HG03442 (cell line): ENCODE measurements at regions not wholly inside any gene's neighbourhood (a gene's known extent, or its start where the extent isn't known, plus 50 kb on each side); places are given as distances from the start of the nearest gene placed in this dataset.
"Not testable (repeated sequence)": the region's sequence is repeated elsewhere in the genome, so short reads cannot be mapped to it uniquely, and the experiment has no call there.

Source experiments
- ATAC-seq: cut with Tn5 transposase; IDR thresholded peaks from one replicate; pipeline ENCODE4 v1.9.1; 2021; ENCODE audit warnings: mild to moderate bottlenecking, moderate library complexity; ENCODE audit not compliant: unreplicated experiment

- no peak for ATAC-seq
These were observed 897.9 kb upstream of the AUTS2 start for GRCh38 chr7:68700414-68700813.

- no peak for ATAC-seq
These were observed 892.0 kb upstream of the AUTS2 start for GRCh38 chr7:68706291-68706690.

GRCh38 chr7:68707159-68707558 lies 891.1 kb upstream of the AUTS2 start:
- no peak for ATAC-seq

- ATAC-seq, result no peak
These were observed 890.3 kb upstream of the AUTS2 start for GRCh38 chr7:68707958-68708357.

- ATAC-seq, result no peak
These were observed 885.2 kb upstream of the AUTS2 start for GRCh38 chr7:68712956-68713495.

GRCh38 chr7:68714135-68714534 lies 884.1 kb upstream of the AUTS2 start:
- ATAC-seq, result not testable (repeated sequence)

DNA sequence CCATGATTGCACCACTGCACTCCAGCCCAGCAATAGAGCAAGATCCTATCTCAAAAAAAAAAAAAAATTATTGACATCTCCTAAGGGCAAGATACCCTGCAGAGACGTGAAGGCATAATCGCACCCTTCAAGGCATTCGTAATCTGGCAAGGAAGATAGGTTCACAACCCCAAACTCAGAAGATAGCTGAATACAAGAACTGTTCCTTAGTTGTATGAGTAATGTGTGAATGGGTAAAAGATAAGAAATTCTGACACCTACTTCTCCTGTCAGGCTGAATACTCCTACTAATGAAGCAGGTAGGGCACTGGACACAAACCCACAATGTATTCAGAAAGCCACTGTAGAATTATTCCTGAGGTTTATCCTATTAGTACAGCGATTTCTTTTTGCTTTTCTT lies 882.4 kb upstream of the AUTS2 start:
- ATAC-seq, result no peak

DNA sequence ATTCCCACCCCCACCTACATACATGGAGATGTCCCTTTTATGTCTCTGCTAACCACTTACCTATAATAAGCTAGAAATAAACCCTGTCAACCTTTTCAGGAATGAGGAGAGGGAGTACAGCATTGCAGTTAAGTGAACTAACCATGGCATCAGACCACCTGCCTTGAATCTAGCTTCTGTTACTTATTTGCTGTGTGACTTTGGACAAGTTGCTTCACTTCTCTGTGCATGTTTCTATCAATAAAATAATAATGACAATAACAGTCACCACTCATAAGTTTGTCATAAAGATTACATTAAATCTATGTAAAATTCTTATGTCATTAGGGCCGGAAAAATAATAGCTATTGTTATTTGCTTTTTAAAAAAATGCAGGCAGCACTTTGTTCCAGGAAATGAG lies 881.1 kb upstream of the AUTS2 start:
- ATAC-seq, result no peak

DNA sequence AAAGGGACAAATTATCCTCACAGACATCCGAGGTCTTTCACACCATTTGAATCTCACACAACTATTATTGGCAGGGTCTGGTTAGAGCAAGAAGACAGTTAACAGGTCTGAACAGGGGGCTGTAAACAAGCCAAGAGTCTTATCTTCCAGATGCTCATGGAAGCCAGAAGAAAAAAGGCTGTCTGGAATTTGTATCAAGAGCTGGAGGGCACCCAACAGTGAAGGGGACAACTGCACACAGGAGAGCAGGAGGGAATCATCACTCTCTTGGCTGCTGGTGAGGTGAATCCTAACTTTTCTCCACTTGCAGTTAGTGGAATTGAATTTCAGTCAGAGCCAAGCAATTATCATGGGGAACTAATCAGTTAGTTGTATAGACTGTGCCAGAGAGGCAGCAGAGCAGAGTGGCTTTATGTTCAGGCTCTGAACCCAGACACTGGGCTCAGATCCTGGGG lies 880.2 kb upstream of the AUTS2 start:
- no peak for ATAC-seq

- no peak for ATAC-seq
These were observed 877.6 kb upstream of the AUTS2 start for GRCh38 chr7:68720697-68721096.

DNA sequence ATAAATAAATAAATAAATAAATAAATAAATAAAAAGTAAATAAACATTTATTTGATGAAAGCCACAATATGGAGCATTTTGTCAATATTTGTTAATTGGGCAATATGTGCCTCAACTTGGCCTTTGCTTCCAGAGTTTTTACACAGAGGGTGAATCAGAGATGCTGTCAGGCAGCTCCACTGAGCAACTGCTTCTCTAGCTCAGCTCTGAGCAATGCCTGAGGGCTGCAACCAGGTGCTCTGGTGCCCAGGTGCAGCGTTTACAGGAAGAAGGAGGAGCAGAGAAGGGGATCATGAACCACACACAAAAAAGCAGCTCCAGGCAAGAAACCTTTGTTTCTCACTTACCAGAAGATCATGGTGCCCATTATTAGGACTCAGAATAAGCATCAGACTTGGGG lies 876.2 kb upstream of the AUTS2 start:
- no peak for ATAC-seq

DNA sequence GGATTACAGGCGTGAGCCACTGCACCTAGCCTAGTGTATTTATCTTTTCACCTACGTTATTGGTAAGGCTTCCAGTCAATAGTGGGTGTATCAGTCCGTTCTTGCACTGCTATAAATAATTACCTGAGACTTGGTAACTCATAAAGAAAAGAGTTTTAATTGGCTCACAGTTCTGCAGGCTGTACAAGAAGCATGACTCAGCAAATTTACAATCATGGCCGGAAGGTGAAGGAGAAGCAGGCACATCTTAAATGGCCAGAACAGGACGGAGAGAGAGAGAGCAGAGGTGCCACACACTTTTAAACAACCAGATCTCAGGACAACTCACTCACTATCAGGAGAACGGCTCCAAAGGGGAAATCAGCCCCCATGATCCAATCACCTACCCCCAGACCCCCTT lies 873.3 kb upstream of the AUTS2 start:
- no peak for ATAC-seq

- no peak for ATAC-seq
These were observed 872.2 kb upstream of the AUTS2 start for GRCh38 chr7:68725843-68726785.

DNA sequence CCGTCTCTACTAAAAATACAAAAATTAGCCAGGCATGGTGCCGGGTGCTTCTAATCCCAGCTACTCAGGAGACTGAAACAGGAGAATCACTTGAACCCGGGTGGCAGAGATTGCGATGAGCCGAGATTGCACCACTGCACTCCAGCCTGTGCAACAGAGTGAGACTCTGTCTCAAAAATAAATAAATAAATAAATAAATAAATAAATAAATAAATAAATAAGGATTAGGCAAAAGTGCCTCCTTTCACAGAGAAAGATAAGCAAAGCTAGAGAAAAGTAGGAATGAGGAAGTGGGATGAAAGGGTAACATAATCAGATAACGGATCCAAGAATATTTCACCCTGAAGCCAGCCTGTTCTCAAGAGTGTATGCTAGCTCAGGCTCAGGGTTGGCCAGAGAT lies 869.6 kb upstream of the AUTS2 start:
- ATAC-seq, result not testable (repeated sequence)

- no peak for ATAC-seq
These were observed 868.9 kb upstream of the AUTS2 start for GRCh38 chr7:68729371-68729770.

GRCh38 chr7:68730194-68730593 lies 868.1 kb upstream of the AUTS2 start:
- no peak for ATAC-seq

- ATAC-seq, result no peak
These were observed 867.3 kb upstream of the AUTS2 start for GRCh38 chr7:68730964-68731363.

DNA sequence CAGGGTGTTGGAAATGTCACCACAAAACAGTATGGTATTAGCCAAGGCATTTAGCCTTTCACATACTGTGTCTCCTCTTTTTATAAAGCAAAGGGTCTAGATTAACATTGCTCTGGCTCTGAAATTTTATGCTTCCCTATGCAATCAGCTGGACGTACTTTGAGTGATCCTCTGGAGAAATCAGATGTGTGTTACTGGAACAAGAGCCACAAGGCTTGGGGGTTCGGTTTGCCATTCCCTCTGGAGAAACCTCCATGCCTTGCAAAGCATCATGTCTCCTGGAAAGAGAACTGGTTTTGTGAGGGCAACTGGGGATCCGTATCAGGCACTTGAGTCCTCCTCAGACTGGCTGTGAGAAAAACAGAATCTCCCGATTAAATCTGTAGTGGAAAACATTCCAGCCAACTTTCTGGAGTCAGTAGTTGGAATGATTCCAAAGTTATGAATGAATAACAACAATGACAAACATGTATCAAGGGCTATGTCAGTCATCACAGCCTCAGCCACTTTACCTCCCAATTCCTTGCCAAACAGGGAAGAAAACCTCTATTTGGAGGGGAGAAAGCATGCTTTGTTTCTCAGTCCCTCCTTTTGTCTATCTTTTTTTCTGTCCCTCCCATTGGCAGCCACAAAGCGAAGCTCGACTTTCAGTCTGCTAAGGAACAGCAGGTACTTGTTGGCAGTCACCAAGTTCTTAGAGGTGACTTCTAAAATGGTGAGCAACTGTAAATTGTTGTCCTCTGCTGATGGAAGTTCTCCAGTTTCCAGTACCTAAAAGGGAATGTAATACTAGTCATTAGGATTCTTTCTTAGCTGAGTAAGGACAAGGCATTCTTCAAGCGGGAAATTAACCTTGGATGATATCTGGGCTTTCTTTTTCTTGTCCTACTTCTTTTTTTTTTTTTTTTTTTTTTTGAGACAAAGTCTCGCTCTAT lies 864.8 kb upstream of the AUTS2 start:
- no peak for ATAC-seq

- no peak for ATAC-seq
These were observed 863.8 kb upstream of the AUTS2 start for GRCh38 chr7:68734431-68734830.

DNA sequence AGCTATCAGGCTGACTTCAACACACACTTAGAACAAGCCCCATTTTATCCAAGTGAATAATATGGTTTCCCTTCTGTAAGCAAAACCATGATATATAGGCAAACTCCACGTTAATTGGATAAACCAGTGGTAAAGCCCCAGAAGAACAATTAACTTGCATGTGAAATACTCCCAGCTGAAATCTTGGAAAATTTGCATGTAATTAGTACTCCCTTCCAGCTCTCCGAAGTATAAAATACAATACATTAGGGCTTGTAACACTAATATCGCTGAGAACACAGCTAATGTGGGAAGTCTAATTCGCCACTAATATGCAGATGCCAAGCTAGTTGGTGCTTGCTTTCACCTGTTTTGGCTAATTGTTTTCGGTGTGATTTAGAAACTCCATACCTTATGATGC lies 859.0 kb upstream of the AUTS2 start:
- ATAC-seq, result no peak

GRCh38 chr7:68744036-68744435 lies 854.2 kb upstream of the AUTS2 start:
- no peak for ATAC-seq
